ENCODE measurements at regions not wholly inside any gene's neighbourhood (a gene's known extent, or its start where the extent isn't known, plus 50 kb on each side); places are given as distances from the start of the nearest gene placed in this dataset.

DNA sequence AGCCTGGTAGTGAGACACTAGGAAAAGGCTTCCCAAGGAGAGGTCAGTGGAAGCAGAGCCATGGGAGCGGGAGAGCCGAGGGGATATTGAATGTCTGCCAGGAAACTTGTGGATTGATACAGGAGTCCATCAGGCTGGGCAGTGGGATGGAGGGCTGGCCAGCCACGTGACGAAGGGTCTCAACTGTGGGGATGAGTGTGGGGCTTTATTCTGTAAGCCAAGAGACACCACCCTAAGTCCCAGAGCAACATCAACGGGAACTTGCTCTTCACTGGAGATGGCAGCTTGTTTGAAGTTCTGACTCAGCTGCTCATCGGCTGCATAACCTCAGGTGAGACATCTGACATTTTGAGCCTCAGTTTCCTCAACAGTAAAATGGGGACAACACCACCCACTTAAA is 197.8 kb downstream of the VRK1 start:
- no peak for DNase-seq
- no peaks in the 10 kb centered on the region for H3K9me3 Mint-ChIP-seq

DNA sequence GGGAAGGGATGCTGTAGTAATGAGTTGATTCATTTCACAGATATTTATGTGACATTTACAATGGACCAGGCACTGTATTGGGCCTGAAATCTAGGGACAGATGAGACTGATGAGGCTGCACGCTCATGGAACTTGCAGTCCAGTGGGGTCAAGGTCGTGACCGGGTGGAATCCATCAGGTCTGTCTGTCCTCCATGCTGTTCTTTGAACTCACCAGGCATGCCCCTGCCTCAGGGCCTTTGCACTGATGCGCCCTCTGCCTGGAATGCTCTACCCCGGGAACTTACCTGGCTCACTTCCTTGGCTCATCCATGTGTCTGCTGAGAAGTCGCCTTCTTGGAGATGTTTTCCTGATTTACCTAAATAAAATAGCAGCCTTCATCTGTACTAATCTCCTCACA is 200.1 kb downstream of the VRK1 start:
- DNase-seq, result no peak
- no peak overlapping the region for H3K4me3 Mint-ChIP-seq
- H3K27ac Mint-ChIP-seq, result no peak overlapping the region
- peaks cover under 1% of the 10 kb centered on the region for H3K9me3 Mint-ChIP-seq
- intact Hi-C loops (cut with micrococcal nuclease), result no loop called here
- H3K36me3 Mint-ChIP-seq (ENCODE audit: low read depth), result no peaks in the 10 kb centered on the region
- H3K4me1 Mint-ChIP-seq, result no peaks in the 10 kb centered on the region
- no peaks in the 10 kb centered on the region for H3K27me3 Mint-ChIP-seq

More for the DNA sequence above, 197.8 kb downstream of the VRK1 start:
- Mint-ChIP-seq H3K36me3 (ENCODE audit: low read depth) (no peaks in the 10 kb centered on the region), H3K27ac (no peak overlapping the region), H3K4me1 (no peaks in the 10 kb centered on the region), H3K27me3 (no peaks in the 10 kb centered on the region), H3K4me3 (no peak overlapping the region)
- intact Hi-C loops (cut with micrococcal nuclease), result no loop called here

GRCh38 chr14:96997996-96998395 is 200.8 kb downstream of the VRK1 start:
- Mint-ChIP-seq H3K36me3 (ENCODE audit: low read depth) (no peaks in the 10 kb centered on the region), H3K27me3 (no peaks in the 10 kb centered on the region), H3K4me1 (no peaks in the 10 kb centered on the region), H3K27ac (no peak overlapping the region), H3K9me3 (peaks cover 7% of the 10 kb centered on the region), H3K4me3 (no peak overlapping the region)
- intact Hi-C loops (cut with micrococcal nuclease), result no loop called here
- no peak for DNase-seq

- H3K27me3 Mint-ChIP-seq, result no peaks in the 10 kb centered on the region
- H3K36me3 Mint-ChIP-seq (ENCODE audit: low read depth), result no peaks in the 10 kb centered on the region
- H3K4me1 Mint-ChIP-seq, result no peaks in the 10 kb centered on the region
- H3K9me3 Mint-ChIP-seq, result peaks cover 11% of the 10 kb centered on the region
- no peak overlapping the region for H3K4me3 Mint-ChIP-seq
- intact Hi-C loops (cut with micrococcal nuclease), result no loop called here
- no peak for DNase-seq
- no peak overlapping the region for H3K27ac Mint-ChIP-seq
Observed at GRCh38 chr14:96999654-97000155, 202.5 kb downstream of the VRK1 start.

DNA sequence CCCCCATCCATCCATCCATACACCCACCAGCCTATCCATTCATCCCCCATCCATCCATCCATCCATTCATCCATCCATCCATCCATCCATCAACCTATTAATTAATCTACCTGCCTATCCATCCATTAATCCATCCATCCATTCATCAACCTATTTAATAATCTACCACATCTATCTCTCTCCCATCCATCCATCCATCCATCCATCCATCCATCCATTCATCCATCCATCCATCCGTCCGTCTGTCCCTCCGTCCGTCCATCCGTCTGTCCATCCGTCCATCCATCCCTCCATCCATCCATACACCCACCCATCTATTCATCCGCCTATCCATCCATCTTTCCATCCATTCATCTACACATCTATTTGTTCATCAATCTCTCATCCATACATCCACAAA is 205.3 kb downstream of the VRK1 start:
- Mint-ChIP-seq H3K4me1 (no peaks in the 10 kb centered on the region), H3K36me3 (ENCODE audit: low read depth) (no peaks in the 10 kb centered on the region), H3K4me3 (no peak overlapping the region), H3K9me3 (peaks cover 14% of the 10 kb centered on the region), H3K27ac (no peak overlapping the region), H3K27me3 (no peaks in the 10 kb centered on the region)
- intact Hi-C loops (cut with micrococcal nuclease), result no loop called here
- no peak for DNase-seq

- H3K27me3 Mint-ChIP-seq, result peaks cover 4% of the 10 kb centered on the region
- no peak overlapping the region for H3K27ac Mint-ChIP-seq
- H3K9me3 Mint-ChIP-seq, result peaks cover 14% of the 10 kb centered on the region
- H3K4me3 Mint-ChIP-seq, result no peak overlapping the region
- intact Hi-C loops (cut with micrococcal nuclease), result no loop called here
- no peak for DNase-seq
- no peaks in the 10 kb centered on the region for H3K4me1 Mint-ChIP-seq
- no peaks in the 10 kb centered on the region for H3K36me3 Mint-ChIP-seq (ENCODE audit: low read depth)
Observed at GRCh38 chr14:97005934-97006333, 208.8 kb downstream of the VRK1 start.

GRCh38 chr14:97010491-97011160 is 213.4 kb downstream of the VRK1 start:
- Mint-ChIP-seq H3K36me3 (ENCODE audit: low read depth) (no peaks in the 10 kb centered on the region), H3K4me3 (no peak overlapping the region), H3K4me1 (no peaks in the 10 kb centered on the region), H3K27me3 (peaks cover 5% of the 10 kb centered on the region), H3K27ac (no peak overlapping the region), H3K9me3 (peaks cover 3% of the 10 kb centered on the region)
- no peak for DNase-seq
- intact Hi-C loops (cut with micrococcal nuclease), result no loop called here

GRCh38 chr14:97013878-97014277 is 216.7 kb downstream of the VRK1 start:
- Mint-ChIP-seq H3K36me3 (ENCODE audit: low read depth) (no peaks in the 10 kb centered on the region), H3K4me1 (no peaks in the 10 kb centered on the region), H3K4me3 (no peak overlapping the region), H3K27ac (no peak overlapping the region), H3K9me3 (peaks cover 11% of the 10 kb centered on the region), H3K27me3 (peaks cover 5% of the 10 kb centered on the region)
- DNase-seq, result no peak
- intact Hi-C loops (cut with micrococcal nuclease), result no loop called here

- no peak for DNase-seq
- peaks cover 11% of the 10 kb centered on the region for H3K9me3 Mint-ChIP-seq
- H3K27me3 Mint-ChIP-seq, result no peaks in the 10 kb centered on the region
- no peak overlapping the region for H3K27ac Mint-ChIP-seq
- H3K4me3 Mint-ChIP-seq, result no peak overlapping the region
- intact Hi-C loops (cut with micrococcal nuclease), result no loop called here
- peaks cover 2% of the 10 kb centered on the region for H3K4me1 Mint-ChIP-seq
- no peaks in the 10 kb centered on the region for H3K36me3 Mint-ChIP-seq (ENCODE audit: low read depth)
Observed at GRCh38 chr14:97021001-97021400, 223.8 kb downstream of the VRK1 start.

DNA sequence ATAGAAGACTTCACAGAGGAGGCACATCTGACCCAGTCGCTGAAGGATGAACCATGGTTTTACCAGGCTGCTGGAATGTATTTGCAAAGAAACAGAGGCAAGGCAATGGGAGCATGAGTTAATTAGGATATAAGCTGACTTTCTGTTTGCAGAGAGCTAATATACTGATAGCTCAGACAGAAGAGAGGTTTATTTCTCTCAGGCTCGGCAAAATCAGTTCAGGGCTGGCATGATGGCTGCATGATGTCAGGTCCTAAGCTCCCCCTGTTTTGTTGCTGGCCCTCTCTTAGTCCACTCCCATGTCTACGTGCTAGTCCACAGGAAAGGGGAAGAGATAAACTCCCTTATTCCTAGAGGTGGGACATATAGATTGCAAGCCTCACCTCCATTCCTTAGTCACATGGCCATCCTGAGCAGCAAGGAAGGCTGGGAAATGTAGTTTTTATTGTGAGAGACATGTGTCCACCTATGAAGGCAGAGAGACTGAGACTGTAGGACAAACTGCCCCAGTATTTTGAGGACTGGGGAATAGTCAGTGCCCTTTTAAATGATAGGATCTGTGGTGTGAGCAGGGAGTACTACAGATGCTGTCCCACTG is 224.5 kb downstream of the VRK1 start:
- Mint-ChIP-seq H3K27me3 (no peaks in the 10 kb centered on the region), H3K4me1 (peaks cover 2% of the 10 kb centered on the region), H3K9me3 (peaks cover 11% of the 10 kb centered on the region), H3K36me3 (ENCODE audit: low read depth) (no peaks in the 10 kb centered on the region), H3K27ac (no peak overlapping the region), H3K4me3 (no peak overlapping the region)
- intact Hi-C loops (cut with micrococcal nuclease), result no loop called here
- DNase-seq, result no peak

- Mint-ChIP-seq H3K36me3 (ENCODE audit: low read depth) (no peaks in the 10 kb centered on the region), H3K27ac (no peak overlapping the region), H3K4me3 (no peak overlapping the region), H3K27me3 (no peaks in the 10 kb centered on the region), H3K4me1 (peaks cover 2% of the 10 kb centered on the region), H3K9me3 (peaks cover 6% of the 10 kb centered on the region)
- DNase-seq, result no peak
- intact Hi-C loops (cut with micrococcal nuclease), result no loop called here
Observed at GRCh38 chr14:97022741-97023140, 225.6 kb downstream of the VRK1 start.

GRCh38 chr14:97023871-97024270 is 226.7 kb downstream of the VRK1 start:
- Mint-ChIP-seq H3K27ac (no peak overlapping the region), H3K9me3 (no peaks in the 10 kb centered on the region), H3K4me1 (peaks cover 2% of the 10 kb centered on the region), H3K27me3 (no peaks in the 10 kb centered on the region), H3K4me3 (no peak overlapping the region), H3K36me3 (ENCODE audit: low read depth) (no peaks in the 10 kb centered on the region)
- DNase-seq, result no peak
- intact Hi-C loops (cut with micrococcal nuclease), result no loop called here

DNA sequence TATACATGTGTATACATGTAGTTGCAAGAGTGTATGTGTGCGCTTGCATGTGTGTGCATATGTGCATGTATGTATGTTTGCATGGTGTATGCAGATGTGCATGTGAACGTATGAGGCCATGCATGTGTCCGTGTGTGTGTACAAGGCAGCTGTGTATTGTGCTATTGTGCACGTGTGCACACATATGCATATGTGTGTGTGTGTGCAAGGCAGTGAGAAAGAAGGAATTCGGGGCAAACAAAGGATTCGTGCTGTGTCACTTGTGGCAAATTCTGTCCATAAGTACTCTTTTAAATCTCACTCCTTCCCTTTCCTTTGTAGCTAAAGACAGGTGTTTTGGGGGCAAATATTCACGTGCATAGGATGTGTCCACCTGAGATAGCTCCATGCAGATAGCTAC is 227.1 kb downstream of the VRK1 start:
- no peaks in the 10 kb centered on the region for H3K9me3 Mint-ChIP-seq

DNA sequence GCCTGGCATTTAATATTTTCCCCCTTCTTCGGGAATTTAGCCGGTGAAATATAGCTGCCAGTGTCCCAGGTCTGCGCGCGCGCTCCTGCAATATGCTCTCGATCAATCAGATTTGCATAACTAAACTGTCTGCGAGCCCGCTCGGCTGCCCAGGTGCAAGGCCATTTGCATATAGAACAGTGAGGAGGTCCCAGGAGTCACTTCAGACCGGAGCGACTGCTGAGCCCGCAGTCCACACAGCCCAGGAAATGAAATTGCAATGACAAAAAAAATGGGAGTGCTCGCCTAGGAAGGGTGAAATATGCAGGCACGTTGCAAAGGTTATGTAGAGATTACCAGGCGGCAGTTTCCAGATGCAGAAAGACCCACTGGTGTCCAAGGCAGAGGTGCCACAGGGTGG is 228.5 kb downstream of the VRK1 start:
- no peaks in the 10 kb centered on the region for H3K36me3 Mint-ChIP-seq (ENCODE audit: low read depth)
- H3K4me3 Mint-ChIP-seq, result no peak overlapping the region
- peaks cover 8% of the 10 kb centered on the region for H3K27me3 Mint-ChIP-seq
- no peak overlapping the region for H3K27ac Mint-ChIP-seq
- intact Hi-C loops (cut with micrococcal nuclease), result no loop called here
- H3K4me1 Mint-ChIP-seq, result peaks cover 2% of the 10 kb centered on the region
- H3K9me3 Mint-ChIP-seq, result peaks cover 5% of the 10 kb centered on the region
- DNase-seq, result no peak

More for the DNA sequence above, 227.1 kb downstream of the VRK1 start:
- Mint-ChIP-seq H3K27ac (no peak overlapping the region), H3K4me3 (no peak overlapping the region), H3K27me3 (no peaks in the 10 kb centered on the region), H3K36me3 (ENCODE audit: low read depth) (no peaks in the 10 kb centered on the region), H3K4me1 (peaks cover 2% of the 10 kb centered on the region)
- no peak for DNase-seq
- intact Hi-C loops (cut with micrococcal nuclease), result no loop called here

Measured in activated CD4-positive, alpha-beta T cell treated with anti-CD3 and anti-CD28 coated beads, Interleukin-2, amount 10 ng/mL, durations not matched to agents 24 days and 14 days (primary cell).